Left lung (tissue), 4 donors: ENCODE measurements at regions not wholly inside any gene's neighbourhood (a gene's known extent, or its start where the extent isn't known, plus 50 kb on each side); places are given as distances from the start of the nearest gene placed in this dataset.

ENCODE experiments used
- ATAC-seq: fragments of 200-7000 bp; cut with Tn5 transposase; one replicate; pipeline ENCODE4 v1.9.1; 2020; ENCODE audit warnings: moderate library complexity
- DNase-seq, 4 donors: peaks; one replicate each; pipeline ENCODE4 v3.0.0-alpha.2; 2013 to 2020
- H3K27ac ChIP-seq, 2 donors: fragments of 200-600 bp; sonication (generic) in 1 of 2; one replicate each; pipeline versions ENCODE4 v1.5.0 to v1.8.0; 2020 to 2021
- H3K27me3 ChIP-seq, 2 donors: fragments of 200-600 bp; sonication (generic) in 1 of 2; one replicate each; pipeline versions ENCODE4 v1.5.0 to v1.8.0; 2020 to 2021
- H3K36me3 ChIP-seq, 2 donors: fragments of 200-600 bp; sonication (generic) in 1 of 2; one replicate each; pipeline versions ENCODE4 v1.5.0 to v1.8.0; 2020 to 2021
- H3K4me1 ChIP-seq, 2 donors: fragments of 200-600 bp; one replicate each; pipeline ENCODE4 v1.8.0; 2021
- H3K4me3 ChIP-seq, 2 donors: fragments of 200-600 bp; sonication (generic) in 1 of 2; one replicate each; pipeline versions ENCODE4 v1.5.0 to v1.8.0; 2020 to 2021; ENCODE audit warnings: mild to moderate bottlenecking in 1 of 2
- H3K9me3 ChIP-seq, 2 donors: fragments of 200-600 bp; sonication (generic) in 1 of 2; one replicate each; pipeline versions ENCODE4 v1.5.0 to v1.8.0; 2020 to 2021
- CTCF ChIP-seq, 2 donors: fragments of 200-600 bp; sonication (generic) in 1 of 2; IDR thresholded peaks; one replicate each; pipeline versions ENCODE4 v1.5.0 to v1.8.0; 2021; ENCODE audit warnings: antibody characterized with exemption in 2 of 2
- intact Hi-C, 2 donors: fragments of 100-400 bp; cut with DNase I; formaldehyde crosslinking; loops; one replicate each; pipeline versions ENCODE4 v1.11.2 to v1.14.2; 2022
- donor health status: DM: no; HTN: yes; CAD: no.
- donor health status: DM: no; HTN: no; CAD: no.

GRCh38 chr6:116982401-116982800 lies 105.4 kb downstream of the RFX6 start:
- Histone ChIP-seq H3K9me3 (peaks cover 0 to 7% of the 10 kb centered on the region in 2 donors), H3K4me1 (no peaks in the 10 kb centered on the region), H3K27me3 (no peaks in the 10 kb centered on the region), H3K27ac (no peak overlapping the region), H3K4me3 (no peak overlapping the region), H3K36me3 (no peaks in the 10 kb centered on the region)
- intact Hi-C loops, result no loop called here
- DNase-seq (no peak), ATAC-seq (no peak)
- TF ChIP-seq CTCF (IDR thresholded peaks at IDR 0.05), result no peak

GRCh38 chr6:116983375-116983774 lies 106.3 kb downstream of the RFX6 start:
- Histone ChIP-seq H3K27me3 (no peaks in the 10 kb centered on the region), H3K9me3 (peaks cover 0 to 7% of the 10 kb centered on the region in 2 donors), H3K4me3 (no peak overlapping the region), H3K4me1 (no peaks in the 10 kb centered on the region), H3K36me3 (no peaks in the 10 kb centered on the region), H3K27ac (no peak overlapping the region)
- intact Hi-C loops, result no loop called here
- TF ChIP-seq CTCF (IDR thresholded peaks at IDR 0.05), result no peak
- ATAC-seq, result no peak
- no peak for DNase-seq

GRCh38 chr6:116986819-116987218 lies 109.8 kb downstream of the RFX6 start:
- no peak for TF ChIP-seq CTCF (IDR thresholded peaks at IDR 0.05)
- intact Hi-C loops, result no loop called here
- DNase-seq (no peak), ATAC-seq (no peak)
- H3K27me3 ChIP-seq, result no peaks in the 10 kb centered on the region
- no peaks in the 10 kb centered on the region for H3K4me1 ChIP-seq
- peaks cover 0 to 7% of the 10 kb centered on the region in 2 donors for H3K9me3 ChIP-seq
- no peaks in the 10 kb centered on the region for H3K36me3 ChIP-seq
- no peak overlapping the region for H3K4me3 ChIP-seq
- no peak overlapping the region for H3K27ac ChIP-seq

- no peaks in the 10 kb centered on the region for H3K36me3 ChIP-seq
- intact Hi-C loops, result no loop called here
- no peak overlapping the region for H3K4me3 ChIP-seq
- no peaks in the 10 kb centered on the region for H3K9me3 ChIP-seq
- H3K27ac ChIP-seq, result no peak overlapping the region
- DNase-seq (no peak), ATAC-seq (no peak)
- no peak for TF ChIP-seq CTCF (IDR thresholded peaks at IDR 0.05)
- H3K4me1 ChIP-seq, result no peaks in the 10 kb centered on the region
- no peaks in the 10 kb centered on the region for H3K27me3 ChIP-seq
These were observed 113.6 kb downstream of the RFX6 start for GRCh38 chr6:116990679-116991078.

GRCh38 chr6:116992546-116992945 lies 115.5 kb downstream of the RFX6 start:
- DNase-seq (no peak), ATAC-seq (no peak)
- Histone ChIP-seq H3K27ac (no peak overlapping the region), H3K36me3 (no peaks in the 10 kb centered on the region), H3K9me3 (no peaks in the 10 kb centered on the region), H3K4me3 (no peak overlapping the region), H3K27me3 (no peaks in the 10 kb centered on the region), H3K4me1 (no peaks in the 10 kb centered on the region)
- TF ChIP-seq CTCF (IDR thresholded peaks at IDR 0.05), result no peak
- intact Hi-C loops, result no loop called here
